HG02870 (cell line): ENCODE measurements at regions not wholly inside any gene's neighbourhood (a gene's known extent, or its start where the extent isn't known, plus 50 kb on each side); places are given as distances from the start of the nearest gene placed in this dataset.

Experiments used
- ATAC-seq: cut with Tn5 transposase; IDR thresholded peaks from one replicate; pipeline ENCODE4 v1.9.1; 2021; ENCODE audit warnings: mild to moderate bottlenecking, moderate library complexity; ENCODE audit not compliant: unreplicated experiment

GRCh38 chr3:102206511-102207031 lies 228.2 kb upstream of the ZPLD1 start:
- ATAC-seq, result no peak

GRCh38 chr3:102207151-102207571 lies 227.7 kb upstream of the ZPLD1 start:
- no peak for ATAC-seq

- ATAC-seq, result no peak
Observed at GRCh38 chr3:102215166-102215565, 219.6 kb upstream of the ZPLD1 start.

GRCh38 chr3:102223132-102223531 lies 211.7 kb upstream of the ZPLD1 start:
- no peak for ATAC-seq

- no peak for ATAC-seq
Observed at GRCh38 chr3:102224171-102224570, 210.6 kb upstream of the ZPLD1 start.

GRCh38 chr3:102225005-102225404 lies 209.8 kb upstream of the ZPLD1 start:
- ATAC-seq, result no peak

GRCh38 chr3:102225407-102226132 lies 209.2 kb upstream of the ZPLD1 start:
- peak; percentile 46 for ATAC-seq

GRCh38 chr3:102226463-102226862 lies 208.4 kb upstream of the ZPLD1 start:
- no peak for ATAC-seq

- ATAC-seq, result peak; percentile 43
Observed at GRCh38 chr3:102229062-102229655, 205.7 kb upstream of the ZPLD1 start.

- no peak for ATAC-seq
Observed at GRCh38 chr3:102230057-102230456, 204.8 kb upstream of the ZPLD1 start.

- ATAC-seq, result peak; percentile 91
Observed at GRCh38 chr3:102233881-102234280, 200.9 kb upstream of the ZPLD1 start.

- ATAC-seq, result peak; percentile 37
Observed at GRCh38 chr3:102235679-102236078, 199.1 kb upstream of the ZPLD1 start.

GRCh38 chr3:102237181-102237580 lies 197.6 kb upstream of the ZPLD1 start:
- ATAC-seq, result no peak

GRCh38 chr3:102237838-102238237 lies 197.0 kb upstream of the ZPLD1 start:
- no peak for ATAC-seq

- ATAC-seq, result no peak
Observed at GRCh38 chr3:102238362-102238761, 196.5 kb upstream of the ZPLD1 start.

GRCh38 chr3:102240720-102241119 lies 194.1 kb upstream of the ZPLD1 start:
- ATAC-seq, result no peak

- no peak for ATAC-seq
Observed at GRCh38 chr3:102248981-102249705, 185.7 kb upstream of the ZPLD1 start.

- ATAC-seq, result no peak
Observed at GRCh38 chr3:102255736-102256135, 179.1 kb upstream of the ZPLD1 start.

GRCh38 chr3:102258666-102259227 lies 176.1 kb upstream of the ZPLD1 start:
- peak; percentile 79 for ATAC-seq

- no peak for ATAC-seq
Observed at GRCh38 chr3:102259663-102260062, 175.2 kb upstream of the ZPLD1 start.

- peak; percentile 57 for ATAC-seq
Observed at GRCh38 chr3:102265720-102266119, 169.1 kb upstream of the ZPLD1 start.
